Mesenchymal stem cell (in vitro differentiated cells and primary cell): ENCODE measurements at regions not wholly inside any gene's neighbourhood (a gene's known extent, or its start where the extent isn't known, plus 50 kb on each side); places are given as distances from the start of the nearest gene placed in this dataset.

Experiments
- DNase-seq: peaks from one replicate; pipeline ENCODE4 v3.0.0-alpha.2; 2013
- H2AFZ ChIP-seq: one replicate; pipeline ENCODE4 v1.6.1; 2013; ENCODE audit warnings: low read depth, mild to moderate bottlenecking, control low read depth, inconsistent platforms, low read length, moderate library complexity
- H2AK5ac ChIP-seq: 2 replicates; pipeline ENCODE4 v1.6.1; 2013; ENCODE audit warnings: low read length, moderate library complexity, mild to moderate bottlenecking, inconsistent platforms; ENCODE audit not compliant: severe bottlenecking
- H2BK120ac ChIP-seq: one replicate; pipeline ENCODE4 v1.6.1; 2013; ENCODE audit warnings: low read depth, mild to moderate bottlenecking, inconsistent platforms, low read length, moderate library complexity
- H2BK12ac ChIP-seq, 2 experiments: one replicate each; pipeline ENCODE4 v1.6.1; 2013; ENCODE audit warnings: inconsistent platforms in 2 of 2, low read length in 2 of 2, mild to moderate bottlenecking in 2 of 2, moderate library complexity in 2 of 2, control low read depth in 1 of 2
- H2BK15ac ChIP-seq: one replicate; pipeline ENCODE4 v1.6.1; 2013; ENCODE audit warnings: mild to moderate bottlenecking, low read depth, inconsistent platforms; ENCODE audit not compliant: poor library complexity, severe bottlenecking
- H2BK5ac ChIP-seq: 2 replicates; pipeline ENCODE4 v1.6.1; 2013; ENCODE audit warnings: low read depth, mild to moderate bottlenecking, low read length, control low read depth, inconsistent platforms; ENCODE audit not compliant: poor library complexity, severe bottlenecking
- H3K14ac ChIP-seq, 2 experiments: one replicate each; pipeline ENCODE4 v1.6.1; 2013; ENCODE audit warnings: inconsistent platforms in 2 of 2, low read length in 2 of 2, control low read depth in 1 of 2, mild to moderate bottlenecking in 1 of 2, moderate library complexity in 1 of 2
- H3K18ac ChIP-seq, 2 experiments: one replicate each; pipeline ENCODE4 v1.6.1; 2013; ENCODE audit warnings: inconsistent platforms in 2 of 2, low read length in 2 of 2, control low read depth in 1 of 2, low read depth in 1 of 2, mild to moderate bottlenecking in 1 of 2
- H3K23ac ChIP-seq, 2 experiments: one replicate each; pipeline ENCODE4 v1.6.1; 2013; ENCODE audit warnings: inconsistent platforms in 2 of 2, low read length in 2 of 2, mild to moderate bottlenecking in 2 of 2, moderate library complexity in 2 of 2, control low read depth in 1 of 2
- H3K27ac ChIP-seq: 2 replicates; pipeline ENCODE4 v1.5.1; 2013; ENCODE audit warnings: mild to moderate bottlenecking, moderate library complexity, low read length, control low read depth, inconsistent platforms; ENCODE audit not compliant: poor library complexity, severe bottlenecking
- H3K27me3 ChIP-seq, 2 experiments: 2 replicates each; pipeline versions ENCODE4 v1.6.1 to v1.7.0; 2013; ENCODE audit warnings: low read length in 2 of 2, mild to moderate bottlenecking in 2 of 2, moderate library complexity in 2 of 2, control low read depth in 1 of 2, inconsistent platforms in 1 of 2; ENCODE audit not compliant: control insufficient read depth in 1 of 2, insufficient read depth in 1 of 2
- H3K36me3 ChIP-seq, 2 experiments: 2 replicates each; pipeline versions ENCODE4 v1.6.1 to v1.7.0; 2013; ENCODE audit warnings: low read length in 2 of 2, control low read depth in 1 of 2, inconsistent platforms in 1 of 2, low read depth in 1 of 2, mild to moderate bottlenecking in 1 of 2; ENCODE audit not compliant: insufficient read depth in 2 of 2, control insufficient read depth in 1 of 2
- H3K4ac ChIP-seq, 2 experiments: one replicate each; pipeline ENCODE4 v1.6.1; 2013; ENCODE audit warnings: inconsistent platforms in 2 of 2, low read length in 2 of 2, mild to moderate bottlenecking in 2 of 2, moderate library complexity in 2 of 2, control low read depth in 1 of 2, low read depth in 1 of 2
- H3K4me1 ChIP-seq: 2 replicates; pipeline ENCODE4 v1.6.1; 2013; ENCODE audit warnings: low read depth, low read length, control low read depth; ENCODE audit not compliant: control insufficient read depth, insufficient read depth
- H3K4me2 ChIP-seq: 2 replicates; pipeline ENCODE4 v1.6.1; 2013; ENCODE audit warnings: low read length, mild to moderate bottlenecking, inconsistent platforms; ENCODE audit not compliant: poor library complexity, severe bottlenecking
- H3K4me3 ChIP-seq, 2 experiments: 2 replicates each; pipeline versions ENCODE4 v1.5.1 to v1.7.0; 2013; ENCODE audit warnings: low read length in 2 of 2, mild to moderate bottlenecking in 2 of 2, control low read depth in 1 of 2, low read depth in 1 of 2; ENCODE audit not compliant: insufficient read depth in 1 of 2
- H3K79me1 ChIP-seq: replicated peaks from 2 replicates; pipeline ENCODE4 v1.6.1; 2013; ENCODE audit warnings: mild to moderate bottlenecking, control low read depth, low read length, inconsistent platforms; ENCODE audit not compliant: poor library complexity, severe bottlenecking
- H3K9ac ChIP-seq: 2 replicates; pipeline ENCODE4 v1.7.0; 2013; ENCODE audit warnings: mild to moderate bottlenecking, low read length, moderate library complexity
- H3K9me3 ChIP-seq: 2 replicates; pipeline ENCODE4 v1.7.0; 2013; ENCODE audit warnings: mild to moderate bottlenecking, low read length; ENCODE audit not compliant: control insufficient read depth
- H4K8ac ChIP-seq: one replicate; pipeline ENCODE4 v1.6.1; 2013; ENCODE audit warnings: inconsistent platforms, mild to moderate bottlenecking, low read length, moderate library complexity
- H4K91ac ChIP-seq: one replicate; pipeline ENCODE4 v1.6.1; 2013; ENCODE audit warnings: mild to moderate bottlenecking, low read length, inconsistent platforms
- WGBS: methylation state at CpG from one replicate; pipeline ENCODE4 v1.1.7; 2013; ENCODE audit warnings: mixed read lengths; 5-methylcytosine and 5-hydroxymethylcytosine counted together

DNA sequence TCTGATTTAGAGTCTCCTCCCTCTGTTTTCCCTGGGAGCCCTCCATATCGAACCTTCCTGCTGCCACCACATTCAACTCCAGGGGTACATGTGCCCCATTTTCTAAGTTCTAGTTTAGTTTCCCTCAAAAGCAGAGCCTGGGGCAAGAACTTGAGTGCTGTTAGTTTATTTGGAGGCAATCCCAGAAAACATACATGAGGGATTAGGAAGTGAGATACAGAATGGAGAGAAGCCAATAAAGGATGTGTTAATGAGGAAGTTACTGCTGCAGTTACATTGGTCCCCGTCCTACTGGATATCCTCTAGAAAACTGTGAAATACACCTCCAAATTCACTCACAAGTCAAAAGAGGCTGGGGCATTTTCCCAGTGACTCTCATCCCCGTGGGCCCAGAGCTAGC lies 159.4 kb upstream of the SMARCA2 start:
- Histone ChIP-seq H2BK5ac (no peak overlapping the region), H3K27ac (no peak overlapping the region), H2BK12ac (no peak overlapping the region), H4K8ac (no peak overlapping the region), H2AK5ac (no peak overlapping the region), H3K4ac (no peak overlapping the region), H3K4me1 (no peaks in the 10 kb centered on the region), H3K4me3 (no peak overlapping the region), H3K9ac (no peak overlapping the region), H4K91ac (no peak overlapping the region), H3K36me3 (no peaks in the 10 kb centered on the region), H3K27me3 (no peaks in the 10 kb centered on the region), H2BK15ac (no peak overlapping the region), H2BK120ac (no peak overlapping the region), H3K4me2 (no peak overlapping the region), H2AFZ (no peak overlapping the region), H3K9me3 (peaks cover 3% of the 10 kb centered on the region), H3K14ac (no peak overlapping the region), H3K23ac (no peak overlapping the region), H3K18ac (no peak overlapping the region), H3K79me1 (no peaks in the 10 kb centered on the region)
- no peak for DNase-seq
- 28% methylated on average over 2 of the region's 3 CpGs for WGBS

DNA sequence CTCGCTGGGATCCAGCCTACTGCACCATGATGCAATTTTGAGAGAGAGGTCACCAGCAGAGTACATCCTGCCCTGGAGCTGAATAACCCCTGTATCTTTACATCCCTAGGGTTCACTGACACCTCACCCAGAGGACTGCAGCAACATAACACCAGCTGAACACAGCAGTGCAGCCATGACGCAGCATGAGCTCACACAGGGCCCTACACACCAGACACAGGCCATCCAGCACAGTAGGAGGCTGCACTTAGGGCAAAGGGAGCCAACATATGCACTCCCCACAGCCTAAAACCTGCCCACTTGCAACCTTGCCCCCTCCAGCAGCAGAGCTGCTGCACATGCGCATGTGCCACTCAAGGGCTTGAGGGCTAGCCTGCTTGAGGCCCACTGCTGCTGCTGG lies 157.3 kb upstream of the SMARCA2 start:
- Histone ChIP-seq H4K8ac (no peak overlapping the region), H3K79me1 (no peaks in the 10 kb centered on the region), H2BK120ac (no peak overlapping the region), H4K91ac (peak overlapping the region; percentile 21), H2BK15ac (no peak overlapping the region), H3K18ac (no peak overlapping the region), H2AFZ (no peak overlapping the region), H3K23ac (no peak overlapping the region), H2AK5ac (no peak overlapping the region), H3K4ac (no peak overlapping the region), H3K4me3 (peak overlapping the region in 1 of 2 experiments; percentile 30), H2BK12ac (no peak overlapping the region), H3K36me3 (no peaks in the 10 kb centered on the region), H3K9me3 (peaks cover 9% of the 10 kb centered on the region), H3K9ac (no peak overlapping the region), H3K27me3 (no peaks in the 10 kb centered on the region), H2BK5ac (no peak overlapping the region), H3K27ac (no peak overlapping the region), H3K14ac (no peak overlapping the region), H3K4me2 (no peak overlapping the region), H3K4me1 (no peaks in the 10 kb centered on the region)
- 70% methylated on average over 3 of the region's 3 CpGs for WGBS
- DNase-seq = no peak

- H3K79me1 ChIP-seq = no peaks in the 10 kb centered on the region
- H2AFZ ChIP-seq = no peak overlapping the region
- no peak overlapping the region for H3K18ac ChIP-seq
- H3K36me3 ChIP-seq = no peaks in the 10 kb centered on the region
- H3K4me1 ChIP-seq = no peaks in the 10 kb centered on the region
- H3K27ac ChIP-seq = no peak overlapping the region
- no peak overlapping the region for H3K14ac ChIP-seq
- no peak overlapping the region for H3K23ac ChIP-seq
- no peak overlapping the region for H4K8ac ChIP-seq
- H3K4me3 ChIP-seq = no peak overlapping the region
- peaks cover 0 to 3% of the 10 kb centered on the region in 2 experiments for H3K27me3 ChIP-seq
- H3K4ac ChIP-seq = no peak overlapping the region
- no peak overlapping the region for H2BK120ac ChIP-seq
- H3K9me3 ChIP-seq = no peaks in the 10 kb centered on the region
- H2BK15ac ChIP-seq = no peak overlapping the region
- no peak overlapping the region for H3K4me2 ChIP-seq
- no peak overlapping the region for H2BK5ac ChIP-seq
- no peak overlapping the region for H2BK12ac ChIP-seq
- DNase-seq = no peak
- WGBS = 43% methylated on average over 5 of the region's 6 CpGs
- H4K91ac ChIP-seq = no peak overlapping the region
- H2AK5ac ChIP-seq = no peak overlapping the region
- H3K9ac ChIP-seq = no peak overlapping the region
Observed at GRCh38 chr9:1869843-1870242, 145.3 kb upstream of the SMARCA2 start.

- no peak overlapping the region for H4K8ac ChIP-seq
- H2BK5ac ChIP-seq = no peak overlapping the region
- H2AFZ ChIP-seq = no peak overlapping the region
- H3K4me2 ChIP-seq = no peak overlapping the region
- no peak overlapping the region for H3K4me3 ChIP-seq
- no peak overlapping the region for H2BK15ac ChIP-seq
- no peak overlapping the region for H2AK5ac ChIP-seq
- DNase-seq = no peak
- H3K79me1 ChIP-seq = no peaks in the 10 kb centered on the region
- peaks cover 0 to 3% of the 10 kb centered on the region in 2 experiments for H3K27me3 ChIP-seq
- no peaks in the 10 kb centered on the region for H3K9me3 ChIP-seq
- no peaks in the 10 kb centered on the region for H3K4me1 ChIP-seq
- no peak overlapping the region for H3K27ac ChIP-seq
- no peak overlapping the region for H3K4ac ChIP-seq
- no peak overlapping the region for H3K14ac ChIP-seq
- 45% methylated on average over 1 of the region's 2 CpGs for WGBS
- H3K23ac ChIP-seq = no peak overlapping the region
- H2BK120ac ChIP-seq = no peak overlapping the region
- H3K18ac ChIP-seq = no peak overlapping the region
- no peaks in the 10 kb centered on the region for H3K36me3 ChIP-seq
- no peak overlapping the region for H2BK12ac ChIP-seq
- H4K91ac ChIP-seq = no peak overlapping the region
- no peak overlapping the region for H3K9ac ChIP-seq
Observed at GRCh38 chr9:1870915-1871314, 144.2 kb upstream of the SMARCA2 start.
